GM18526 (cell line): ENCODE measurements at regions not wholly inside any gene's neighbourhood (a gene's known extent, or its start where the extent isn't known, plus 50 kb on each side); places are given as distances from the start of the nearest gene placed in this dataset.

Experiments
- POLR2A ChIP-seq: IDR thresholded peaks from 3 replicates; pipeline ENCODE4 v1.6.1; 2011; ENCODE audit not compliant: insufficient read length; ENCODE audit errors: extremely low read depth

GRCh38 chr22:49282596-49282995, 545.1 kb downstream of the BRD1 start:
- no peak for TF ChIP-seq POLR2A

- TF ChIP-seq POLR2A = no peak
Observed at GRCh38 chr22:49281467-49282340, 546.0 kb downstream of the BRD1 start.

- TF ChIP-seq POLR2A = no peak
Observed at GRCh38 chr22:49278340-49278739, 549.3 kb downstream of the BRD1 start.

- TF ChIP-seq POLR2A = no peak
Observed at GRCh38 chr22:49276567-49276966, 551.1 kb downstream of the BRD1 start.

GRCh38 chr22:49274754-49275380, 552.8 kb downstream of the BRD1 start:
- no peak for TF ChIP-seq POLR2A

- TF ChIP-seq POLR2A = no peak
Observed at GRCh38 chr22:49272546-49273125, 555.0 kb downstream of the BRD1 start.

GRCh38 chr22:49271831-49272230, 555.8 kb downstream of the BRD1 start:
- TF ChIP-seq POLR2A = no peak

GRCh38 chr22:49271369-49271727, 556.3 kb downstream of the BRD1 start:
- TF ChIP-seq POLR2A = no peak

- TF ChIP-seq POLR2A = no peak
Observed at GRCh38 chr22:49270595-49271368, 556.9 kb downstream of the BRD1 start.

GRCh38 chr22:49269928-49270327, 557.7 kb downstream of the BRD1 start:
- TF ChIP-seq POLR2A = no peak

- no peak for TF ChIP-seq POLR2A
Observed at GRCh38 chr22:49269371-49269770, 558.3 kb downstream of the BRD1 start.

GRCh38 chr22:49268924-49269323, 558.7 kb downstream of the BRD1 start:
- TF ChIP-seq POLR2A = no peak

- TF ChIP-seq POLR2A = no peak
Observed at GRCh38 chr22:49267996-49268395, 559.7 kb downstream of the BRD1 start.

GRCh38 chr22:49266561-49267519, 560.8 kb downstream of the BRD1 start:
- TF ChIP-seq POLR2A = no peak
